ENCODE measurements at regions not wholly inside any gene's neighbourhood (a gene's known extent, or its start where the extent isn't known, plus 50 kb on each side); places are given as distances from the start of the nearest gene placed in this dataset.

GRCh38 chr22:48173061-48173772 lies 1410.8 kb downstream of the TBC1D22A start:
- no peak for DNase-seq

DNA sequence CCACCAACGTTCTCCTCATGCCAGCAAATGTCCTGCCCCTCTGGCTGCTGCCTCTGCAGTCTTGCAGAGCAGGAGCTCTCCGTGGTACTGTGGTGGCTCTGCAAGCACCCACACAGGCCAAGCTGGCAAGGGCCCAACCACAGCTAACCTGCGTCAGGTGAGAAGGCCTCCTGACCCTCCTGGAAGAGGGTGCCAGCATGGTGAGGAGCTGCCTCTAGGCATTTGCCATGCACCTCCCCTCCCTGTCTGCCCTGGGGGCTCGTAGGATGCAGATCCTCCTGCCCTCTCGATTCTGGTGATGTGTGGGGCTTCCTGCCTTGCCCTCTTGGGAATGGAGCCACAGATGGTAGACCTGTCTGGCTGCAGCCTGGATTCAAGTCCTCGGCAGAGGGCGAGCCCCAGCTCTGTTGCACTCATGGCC lies 1408.8 kb downstream of the TBC1D22A start:
- DNase-seq: no peak

- DNase-seq: no peak
These were observed 1406.8 kb downstream of the TBC1D22A start for GRCh38 chr22:48169227-48169626.

DNA sequence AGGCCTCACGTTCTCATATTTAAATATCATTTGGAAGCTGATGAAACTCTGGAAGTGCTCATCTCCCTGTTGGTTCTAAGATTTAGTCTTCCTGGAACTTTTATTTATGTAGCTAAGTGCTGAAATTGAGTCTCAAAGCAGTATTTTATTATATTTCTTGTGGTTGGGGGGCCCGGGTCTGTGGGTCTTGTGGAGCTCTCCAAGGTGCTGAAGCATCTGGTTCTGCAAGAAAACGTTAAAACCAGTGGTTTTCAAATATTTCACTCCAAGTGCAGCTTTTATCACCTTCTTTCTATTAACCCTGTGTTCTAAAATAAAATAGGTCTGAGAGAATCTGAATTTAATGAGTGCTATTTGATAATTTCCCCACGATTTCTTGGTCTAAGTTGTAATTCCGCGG lies 1404.8 kb downstream of the TBC1D22A start:
- no peak for DNase-seq

GRCh38 chr22:48161298-48161697 lies 1398.8 kb downstream of the TBC1D22A start:
- no peak for DNase-seq

GRCh38 chr22:48157676-48158075 lies 1395.2 kb downstream of the TBC1D22A start:
- no peak for DNase-seq

- no peak for DNase-seq
These were observed 1394.3 kb downstream of the TBC1D22A start for GRCh38 chr22:48156603-48157355.

DNA sequence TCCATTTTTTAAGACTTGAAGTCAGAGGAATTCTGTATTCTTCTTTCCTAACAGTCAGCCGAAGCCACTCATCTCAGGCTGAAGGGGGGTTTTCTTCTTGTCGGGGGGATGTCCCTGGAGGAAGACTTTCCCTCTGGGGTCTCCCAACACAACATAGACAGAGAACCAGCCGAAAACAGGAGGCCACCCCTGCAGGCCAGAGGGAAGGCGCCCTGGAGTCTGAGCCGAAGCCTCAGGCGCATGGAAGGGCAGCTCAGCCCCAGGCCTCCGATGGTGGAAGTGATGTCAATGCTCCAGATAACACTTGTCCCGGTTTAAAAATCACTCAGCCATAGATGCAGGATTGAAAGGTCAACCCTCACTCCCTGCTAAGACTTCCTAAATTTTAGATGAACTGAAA lies 1393.0 kb downstream of the TBC1D22A start:
- DNase-seq: no peak

DNA sequence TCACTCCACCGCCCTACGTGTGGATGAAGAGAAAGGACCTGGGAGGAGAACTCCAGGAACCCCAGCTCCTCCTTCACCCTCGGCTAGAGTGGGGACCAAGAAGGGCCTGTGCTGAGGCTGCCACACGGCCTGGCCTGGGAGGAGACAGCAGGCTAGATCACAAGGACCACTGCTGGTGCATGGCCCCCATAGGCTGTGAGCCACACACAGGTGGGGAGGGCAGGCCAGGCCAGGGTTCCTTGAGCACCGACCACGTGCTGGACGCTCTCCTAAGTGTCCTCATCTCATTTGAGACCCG lies 1392.4 kb downstream of the TBC1D22A start:
- DNase-seq: no peak

DNA sequence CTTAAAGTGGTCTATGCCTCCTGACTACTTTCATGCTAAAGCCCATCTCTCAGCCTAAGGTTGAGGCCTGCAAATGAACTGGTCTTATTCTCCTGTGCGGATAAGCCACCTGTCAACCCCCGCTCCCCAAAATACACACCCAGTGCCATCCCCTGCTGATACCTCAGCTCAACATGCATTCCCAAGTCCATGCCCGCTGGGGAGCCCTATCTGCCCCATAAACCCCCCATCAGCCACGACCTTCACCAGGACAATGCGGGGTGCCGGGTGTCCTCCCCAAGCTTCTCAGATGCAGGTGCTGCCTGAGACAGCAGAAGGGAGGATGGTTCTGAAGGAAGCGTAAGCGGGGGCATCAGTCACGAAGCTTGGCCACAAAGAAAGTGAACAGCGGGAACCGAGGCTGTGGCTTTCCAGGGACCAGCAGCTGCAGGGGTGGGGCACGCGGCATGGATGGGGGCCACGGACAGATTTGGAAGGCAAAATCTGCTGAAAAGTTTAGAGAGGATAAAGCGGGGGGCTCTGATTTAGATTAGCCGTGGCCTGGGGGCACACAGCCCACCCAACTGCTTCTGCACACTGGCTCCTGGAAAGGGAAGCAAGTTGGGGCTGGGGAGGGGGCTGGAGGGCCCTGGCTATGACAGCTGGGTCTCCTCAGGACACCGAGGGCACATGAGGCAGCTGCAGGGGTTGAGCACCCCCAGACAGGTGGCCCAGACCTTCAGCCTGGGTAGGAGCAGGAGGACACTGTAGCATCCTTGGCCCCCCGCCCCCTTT lies 1391.9 kb downstream of the TBC1D22A start:
- DNase-seq: no peak

DNA sequence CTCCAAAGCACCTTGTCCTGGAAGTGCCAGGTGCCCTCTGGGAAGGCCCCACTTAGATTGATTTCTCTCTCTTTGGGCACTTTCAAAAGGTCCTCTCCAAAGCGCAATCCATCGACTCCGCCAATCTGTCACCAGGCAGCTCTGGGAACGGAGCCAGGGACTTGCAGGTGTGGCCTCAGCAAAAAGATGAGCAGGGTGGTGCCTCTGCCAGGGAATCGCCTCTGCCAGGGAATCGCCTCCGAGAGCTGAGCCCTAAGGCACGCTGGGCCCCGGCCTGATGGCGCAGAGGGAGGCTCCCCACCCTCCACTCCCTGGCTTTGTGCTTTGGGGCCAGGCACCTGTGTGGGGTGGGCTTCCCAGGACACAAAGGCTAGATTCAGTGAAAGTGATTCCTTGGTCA lies 1391.3 kb downstream of the TBC1D22A start:
- no peak for DNase-seq

GRCh38 chr22:48152916-48153315 lies 1390.5 kb downstream of the TBC1D22A start:
- DNase-seq: no peak

DNA sequence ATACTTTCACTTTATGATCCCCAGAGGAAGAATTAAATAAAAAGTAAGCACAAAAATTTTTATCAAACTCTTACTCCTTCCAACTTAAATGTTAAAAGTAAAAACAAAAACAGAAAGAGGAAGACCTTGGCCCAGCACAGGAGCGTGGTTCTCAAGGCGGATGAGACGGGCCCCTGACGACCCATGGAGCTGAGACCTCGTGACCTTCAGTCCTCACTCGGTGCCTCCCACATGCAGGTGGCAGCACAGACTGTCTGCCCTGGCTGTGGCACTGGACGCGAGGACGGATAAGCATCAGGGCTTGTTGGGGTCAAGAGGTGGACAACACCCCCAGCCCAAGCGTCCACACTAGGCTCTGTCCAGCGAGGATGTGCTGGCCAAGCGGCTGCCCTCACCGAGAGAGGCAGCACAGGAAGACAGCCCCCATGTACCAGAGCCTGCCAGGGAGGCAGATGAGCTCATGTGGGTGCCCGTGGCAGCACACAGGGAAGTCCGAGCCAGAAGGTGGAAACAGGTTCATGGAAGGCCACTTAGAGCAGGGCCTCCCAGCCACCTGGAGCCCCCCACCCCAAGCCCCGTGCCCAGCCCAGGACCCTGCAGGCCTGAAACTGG lies 1389.8 kb downstream of the TBC1D22A start:
- DNase-seq: no peak

GRCh38 chr22:48151641-48152040 lies 1389.2 kb downstream of the TBC1D22A start:
- DNase-seq: peak in 1 of 51 donors; percentile 29

GRCh38 chr22:48147831-48148230 lies 1385.4 kb downstream of the TBC1D22A start:
- DNase-seq: no peak

- DNase-seq: no peak
These were observed 1385.0 kb downstream of the TBC1D22A start for GRCh38 chr22:48147404-48147803.

- DNase-seq: no peak
These were observed 1384.0 kb downstream of the TBC1D22A start for GRCh38 chr22:48146426-48146825.

DNA sequence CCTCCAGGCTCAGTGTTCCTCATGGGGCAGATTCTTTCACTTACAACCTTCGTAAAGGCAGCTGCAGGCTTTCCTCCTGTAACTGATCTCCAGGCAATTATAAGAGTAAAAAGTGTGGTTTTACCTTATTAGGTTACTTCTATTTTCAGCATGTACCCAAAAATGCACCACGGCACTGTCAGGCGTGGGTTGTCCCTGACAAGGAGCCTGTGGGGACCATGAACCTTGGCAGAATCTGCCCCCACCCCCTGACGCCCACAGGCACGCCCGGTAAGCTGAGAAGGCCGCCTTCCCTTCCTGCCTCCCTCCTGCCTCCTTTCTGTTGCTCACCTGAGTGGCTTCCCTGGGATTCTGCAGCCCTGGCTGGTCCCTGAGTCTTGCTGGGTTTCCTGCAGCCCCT lies 1383.3 kb downstream of the TBC1D22A start:
- DNase-seq: no peak

GRCh38 chr22:48144318-48144717 lies 1381.9 kb downstream of the TBC1D22A start:
- DNase-seq: no peak

GRCh38 chr22:48143856-48144255 lies 1381.4 kb downstream of the TBC1D22A start:
- DNase-seq: no peak

- no peak for DNase-seq
These were observed 1379.9 kb downstream of the TBC1D22A start for GRCh38 chr22:48142388-48142787.

GRCh38 chr22:48141301-48141700 lies 1378.9 kb downstream of the TBC1D22A start:
- no peak for DNase-seq

All from hypothalamus (tissue), 51 donors.